CD4-positive, alpha-beta T cell treated with Interleukin-2 at 100 ng/mL for 4 hours (primary cell): ENCODE measurements at regions not wholly inside any gene's neighbourhood (a gene's known extent, or its start where the extent isn't known, plus 50 kb on each side); places are given as distances from the start of the nearest gene placed in this dataset.
"Not testable (repeated sequence)": the region's sequence is repeated elsewhere in the genome, so short reads cannot be mapped to it uniquely, and the experiment has no call there.

Experiments
- DNase-seq: peaks from one replicate; pipeline ENCODE4 v3.0.0-alpha.2; 2020; ENCODE audit warnings: low spot score

DNA sequence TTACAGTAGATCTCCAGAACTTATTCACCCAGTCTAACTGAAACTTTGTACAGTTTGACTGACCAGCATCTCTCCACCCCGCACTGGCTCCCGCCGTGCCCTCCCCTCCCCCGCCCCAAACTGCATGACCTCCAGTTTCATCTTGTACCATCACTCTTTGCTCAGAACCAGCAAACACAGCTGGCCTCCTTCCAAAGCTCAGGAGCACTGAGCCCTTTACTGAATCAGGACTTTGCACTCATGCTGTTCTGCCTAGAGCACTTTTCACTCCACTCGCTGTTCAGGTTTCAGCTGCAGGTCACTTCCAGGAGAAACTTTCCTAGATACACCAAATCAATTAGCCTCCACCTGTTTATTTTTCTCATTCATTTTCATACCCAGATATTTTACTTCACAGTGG is 455.3 kb upstream of the PDE3A start:
- no peak for DNase-seq

- DNase-seq: no peak
These were observed 452.7 kb upstream of the PDE3A start for GRCh38 chr12:19915392-19916195.

DNA sequence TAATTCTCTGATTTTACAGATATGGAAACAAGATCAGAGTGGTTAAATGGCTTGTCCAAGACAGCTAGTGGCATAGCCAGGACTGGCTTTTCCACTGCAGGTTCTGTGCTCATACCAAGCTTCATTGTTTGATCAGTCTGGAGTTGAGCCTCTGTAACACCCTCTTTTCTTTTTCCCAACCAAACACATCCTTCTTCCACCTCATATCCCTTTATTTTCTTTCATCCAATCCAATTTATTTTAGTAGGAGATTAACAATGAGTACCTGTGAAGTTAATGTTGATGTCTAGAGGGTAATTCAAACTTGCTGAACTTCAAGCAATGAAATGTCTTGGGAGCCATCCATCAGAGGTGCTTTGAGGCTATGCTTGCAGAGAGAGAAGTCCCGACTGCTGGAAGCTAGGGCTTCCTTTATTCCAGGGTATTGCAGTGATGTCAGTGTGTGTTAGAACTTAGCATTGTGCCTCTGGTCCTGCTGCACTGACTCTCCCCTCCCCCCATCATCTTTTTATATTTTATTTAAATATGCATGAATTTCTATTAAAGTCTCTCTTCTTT is 452.1 kb upstream of the PDE3A start:
- DNase-seq: no peak

GRCh38 chr12:19916974-19917373 is 451.4 kb upstream of the PDE3A start:
- no peak for DNase-seq

DNA sequence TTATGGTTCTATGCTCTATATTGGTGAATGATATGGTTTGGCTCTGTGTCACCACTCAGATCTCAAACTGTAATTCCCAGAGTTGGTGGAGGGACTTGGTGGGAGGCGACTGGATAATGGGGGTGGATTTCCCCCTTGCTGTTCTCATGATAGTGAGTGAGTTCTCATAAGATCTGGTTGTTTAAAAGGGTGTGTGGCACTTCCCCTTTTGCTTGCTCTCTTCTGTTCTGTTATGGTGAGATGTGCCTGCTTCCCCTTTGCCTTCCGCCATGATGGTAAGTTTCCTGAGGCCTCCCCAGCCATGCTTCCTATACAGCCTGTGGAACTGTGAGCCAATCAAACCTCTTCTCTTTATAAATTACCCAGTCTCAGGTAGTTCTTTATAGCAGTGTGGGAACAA is 446.6 kb upstream of the PDE3A start:
- DNase-seq: not testable (repeated sequence)

- no peak for DNase-seq
These were observed 445.6 kb upstream of the PDE3A start for GRCh38 chr12:19922717-19923116.

DNA sequence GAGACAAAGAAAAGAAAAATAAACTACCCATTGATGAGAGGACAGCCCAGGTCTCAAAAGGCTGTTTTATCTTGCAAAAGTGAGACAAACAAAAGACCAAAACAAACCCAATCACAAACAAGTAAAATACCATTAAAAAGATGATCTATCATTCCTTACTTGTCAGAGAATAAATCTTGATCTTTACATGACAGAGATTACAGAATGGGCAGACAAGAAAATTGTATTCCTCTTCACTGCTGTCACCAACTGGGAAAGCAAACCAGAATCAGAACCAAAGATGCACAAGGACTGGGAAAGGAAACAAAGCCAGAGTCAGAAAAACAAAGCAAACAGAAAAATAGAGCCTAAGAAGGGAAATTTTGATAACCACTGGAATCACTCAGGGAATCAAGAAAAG is 444.0 kb upstream of the PDE3A start:
- DNase-seq: no peak

GRCh38 chr12:19925841-19926240 is 442.5 kb upstream of the PDE3A start:
- DNase-seq: no peak

GRCh38 chr12:19926266-19926665 is 442.1 kb upstream of the PDE3A start:
- DNase-seq: no peak

GRCh38 chr12:19927661-19928060 is 440.7 kb upstream of the PDE3A start:
- DNase-seq: no peak

- DNase-seq: no peak
These were observed 435.9 kb upstream of the PDE3A start for GRCh38 chr12:19932413-19932812.

GRCh38 chr12:19933924-19934323 is 434.4 kb upstream of the PDE3A start:
- DNase-seq: no peak

DNA sequence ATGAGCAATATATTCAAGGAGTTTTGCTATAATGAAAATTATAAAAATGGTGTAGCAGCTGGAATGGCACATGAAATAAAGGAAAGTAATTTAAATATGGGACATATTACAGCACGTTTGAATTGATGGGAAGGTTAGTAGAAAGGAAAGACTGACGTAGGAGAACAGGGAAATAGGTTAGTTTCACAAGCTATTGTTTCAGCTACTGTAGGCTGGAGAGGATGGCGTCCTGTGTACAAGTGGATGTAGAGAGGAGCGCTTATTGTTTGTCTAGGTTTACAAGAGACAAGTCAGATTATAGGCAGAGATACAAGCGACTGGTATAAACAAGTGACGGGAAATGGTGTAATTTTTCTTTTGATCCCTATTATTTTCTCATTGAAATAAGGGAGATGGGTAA is 431.2 kb upstream of the PDE3A start:
- DNase-seq: no peak

DNA sequence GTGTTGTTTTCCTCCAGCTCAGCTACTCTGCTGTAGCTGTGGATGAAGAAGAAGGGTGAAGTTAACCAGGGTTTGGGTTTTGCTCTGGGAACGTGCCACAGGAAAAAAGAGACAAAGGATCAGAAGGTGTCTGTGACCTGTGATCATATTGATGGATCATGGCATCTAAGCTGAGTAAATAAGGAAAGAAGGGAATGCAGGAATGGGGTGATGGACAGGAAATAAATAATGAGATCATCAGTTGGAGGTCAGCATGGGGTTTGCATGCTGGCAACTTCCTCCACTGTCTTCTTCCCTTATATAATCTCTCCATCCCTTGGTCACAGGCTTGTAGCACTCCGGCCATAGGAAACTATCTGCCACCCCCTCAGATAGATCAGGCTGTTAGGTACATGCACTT is 430.3 kb upstream of the PDE3A start:
- no peak for DNase-seq

GRCh38 chr12:19938491-19938890 is 429.8 kb upstream of the PDE3A start:
- DNase-seq: no peak

- no peak for DNase-seq
These were observed 428.1 kb upstream of the PDE3A start for GRCh38 chr12:19940267-19940666.

- no peak for DNase-seq
These were observed 427.2 kb upstream of the PDE3A start for GRCh38 chr12:19941096-19941495.

DNA sequence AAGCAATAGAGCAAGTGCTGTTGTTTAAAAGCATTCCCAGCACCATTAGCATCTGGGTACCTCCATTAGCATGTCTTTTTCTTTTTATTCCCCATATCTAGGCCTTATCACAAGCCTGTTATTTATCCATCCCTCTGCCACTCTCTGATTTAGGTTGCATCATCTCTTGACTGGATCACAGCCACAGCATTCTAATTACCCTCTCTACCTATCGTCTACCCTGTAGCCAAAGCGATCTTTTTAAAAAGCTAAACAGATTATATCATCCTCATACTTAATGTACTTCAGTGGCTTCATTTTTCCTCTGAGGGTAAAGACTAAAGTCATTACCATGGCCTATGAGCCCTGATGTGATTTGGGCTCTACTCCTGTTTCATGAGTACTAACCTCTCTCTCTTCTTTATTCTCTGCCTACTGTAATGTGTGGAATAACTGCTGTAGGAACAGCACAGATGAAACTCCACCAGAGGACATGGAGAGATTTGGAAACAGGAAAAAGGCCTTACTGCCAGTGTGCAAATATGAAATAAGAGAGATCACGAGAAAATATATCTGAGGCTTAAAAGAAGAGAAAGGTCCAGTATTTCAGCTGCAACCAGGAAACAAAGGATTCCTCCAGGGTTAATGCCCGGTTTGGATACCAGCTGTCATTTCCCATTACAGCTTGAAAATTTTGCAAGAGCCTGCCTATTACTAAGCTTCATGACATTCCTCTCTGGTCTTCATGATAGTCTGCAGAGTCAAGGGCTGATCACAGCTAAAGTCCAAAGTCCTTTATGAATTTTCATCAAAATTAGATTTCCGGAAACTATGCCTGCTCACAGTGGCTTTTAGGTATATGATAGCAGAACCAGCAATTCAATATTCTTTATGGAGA is 422.5 kb upstream of the PDE3A start:
- no peak for DNase-seq

DNA sequence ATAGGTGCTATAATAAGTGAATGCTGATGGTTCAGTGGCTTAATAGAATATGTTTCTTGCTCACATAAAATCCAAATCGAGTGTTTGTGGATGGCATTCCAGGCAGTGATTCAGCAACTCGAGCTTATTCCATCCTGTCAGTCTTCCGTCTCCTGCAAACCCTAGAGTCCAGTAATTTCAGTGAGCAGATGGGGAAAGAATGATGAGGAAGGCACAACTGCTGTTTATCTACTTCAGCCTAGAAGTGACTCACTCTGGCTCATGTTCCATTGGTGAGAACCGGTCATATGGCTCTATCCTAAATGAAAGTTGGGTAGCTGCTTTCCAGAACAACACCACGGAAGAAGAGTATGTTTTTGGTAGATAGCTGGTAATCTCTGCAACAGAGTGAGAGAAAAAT is 421.8 kb upstream of the PDE3A start:
- no peak for DNase-seq

DNA sequence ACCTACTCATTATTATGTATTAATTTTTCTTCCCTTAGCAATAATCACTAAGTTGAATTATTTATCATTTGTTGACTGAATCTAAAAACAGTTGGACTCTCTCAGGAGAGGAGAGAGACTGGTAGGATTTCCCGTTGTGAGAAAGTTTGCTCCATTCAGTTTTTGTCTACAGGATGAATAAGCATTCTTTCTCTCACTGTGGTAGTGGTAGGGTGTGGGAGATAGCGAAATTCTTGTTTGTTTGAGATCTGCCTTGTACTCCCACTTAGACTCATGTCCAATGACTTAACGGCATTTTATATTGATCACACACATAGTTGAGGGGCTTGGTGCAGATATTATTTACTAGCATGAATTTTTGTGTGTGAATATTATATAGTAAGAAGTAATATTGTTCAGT is 421.0 kb upstream of the PDE3A start:
- DNase-seq: no peak

- no peak for DNase-seq
These were observed 416.7 kb upstream of the PDE3A start for GRCh38 chr12:19951664-19952063.

- DNase-seq: no peak
These were observed 414.6 kb upstream of the PDE3A start for GRCh38 chr12:19953734-19954133.

- DNase-seq: no peak
These were observed 414.2 kb upstream of the PDE3A start for GRCh38 chr12:19954163-19954562.
